ENCODE measurements at regions not wholly inside any gene's neighbourhood (a gene's known extent, or its start where the extent isn't known, plus 50 kb on each side); places are given as distances from the start of the nearest gene placed in this dataset.

GRCh38 chr9:81529556-81530193 is 159.7 kb downstream of the TLE1 start:
- TF ChIP-seq POLR2AphosphoS5 (IDR thresholded peaks at IDR 0.05; ENCODE audit: borderline replicate concordance, low read depth, low read length) (no peak), EZH2 (IDR thresholded peaks at IDR 0.05) (no peak)
